GM23248 (cell line): ENCODE measurements at regions not wholly inside any gene's neighbourhood (a gene's known extent, or its start where the extent isn't known, plus 50 kb on each side); places are given as distances from the start of the nearest gene placed in this dataset.

Experiments
- DNase-seq: peaks from one replicate; pipeline ENCODE4 v3.0.0-alpha.2; 2015
- H2AFZ ChIP-seq: fragments of 200-600 bp; sonication (generic); 2 replicates; pipeline ENCODE4 v1.6.1; 2016; ENCODE audit warnings: antibody characterized with exemption
- H3F3A ChIP-seq: fragments of 200-600 bp; sonication (generic); 2 replicates; pipeline ENCODE4 v1.6.1; 2016; ENCODE audit warnings: mild to moderate bottlenecking, antibody characterized with exemption, mixed run types; ENCODE audit not compliant: insufficient read depth
- H3K27ac ChIP-seq: fragments of 200-600 bp; sonication (generic); 2 replicates; pipeline ENCODE4 v1.5.1; 2016; ENCODE audit warnings: mild to moderate bottlenecking
- H3K27me3 ChIP-seq: fragments of 200-600 bp; sonication (generic); replicated peaks from 2 replicates; pipeline ENCODE4 v1.6.1; 2016; ENCODE audit warnings: mild to moderate bottlenecking; ENCODE audit not compliant: insufficient read depth
- H3K36me3 ChIP-seq: fragments of 200-600 bp; sonication (generic); 2 replicates; pipeline ENCODE4 v1.6.1; 2016; ENCODE audit warnings: low read depth, mild to moderate bottlenecking
- H3K4me1 ChIP-seq: fragments of 200-600 bp; sonication (generic); 2 replicates; pipeline ENCODE4 v1.6.1; 2016; ENCODE audit warnings: mild to moderate bottlenecking; ENCODE audit not compliant: insufficient read depth
- H3K4me2 ChIP-seq: fragments of 200-600 bp; sonication (generic); one replicate; pipeline ENCODE4 v1.6.1; 2016; ENCODE audit warnings: mild to moderate bottlenecking; ENCODE audit not compliant: unreplicated experiment
- H3K4me3 ChIP-seq: fragments of 200-600 bp; sonication (generic); 2 replicates; pipeline ENCODE4 v1.5.1; 2016; ENCODE audit warnings: mild to moderate bottlenecking
- H3K79me2 ChIP-seq: fragments of 200-600 bp; sonication (generic); 2 replicates; pipeline ENCODE4 v1.6.1; 2016; ENCODE audit warnings: mild to moderate bottlenecking; ENCODE audit not compliant: insufficient read depth
- H3K9ac ChIP-seq: fragments of 200-600 bp; sonication (generic); 2 replicates; pipeline ENCODE4 v1.6.1; 2016; ENCODE audit warnings: mild to moderate bottlenecking
- H3K9me2 ChIP-seq: fragments of 200-600 bp; sonication (generic); 2 replicates; pipeline ENCODE4 v1.6.1; 2016; ENCODE audit warnings: mixed run types, mild to moderate bottlenecking, moderate library complexity; ENCODE audit not compliant: insufficient read depth
- H3K9me3 ChIP-seq: fragments of 200-600 bp; sonication (generic); one replicate; pipeline ENCODE4 v1.6.1; 2017; ENCODE audit warnings: low read depth
- H4K20me1 ChIP-seq: fragments of 200-600 bp; sonication (generic); 2 replicates; pipeline ENCODE4 v1.6.0; 2016; ENCODE audit not compliant: insufficient read depth
- EZH2 ChIP-seq: fragments of 200-600 bp; sonication (generic); IDR thresholded peaks from 2 replicates; pipeline ENCODE4 v1.6.1; 2018; ENCODE audit warnings: antibody characterized with exemption, mild to moderate bottlenecking; ENCODE audit not compliant: insufficient read depth, poor library complexity, severe bottlenecking
- EZH2phosphoT487 ChIP-seq: fragments of 200-600 bp; sonication (generic); IDR thresholded peaks from 2 replicates; pipeline ENCODE4 v1.6.1; 2018; ENCODE audit warnings: antibody characterized with exemption, moderate library complexity, mild to moderate bottlenecking, low read depth; ENCODE audit not compliant: insufficient read depth
- WGBS, 2 experiments: methylation state at CpG; one replicate each; pipeline ENCODE4 v1.1.6; 2015 to 2017; ENCODE audit warnings: low lambda C conversion rate in 2 of 2, low coverage in 1 of 2; ENCODE audit errors: missing lambda C conversion rate in 2 of 2; 5-methylcytosine and 5-hydroxymethylcytosine counted together
- in situ Hi-C: fragments of 300-500 bp; cut with MboI; formaldehyde crosslinking; loops from 2 replicates; pipeline ENCODE4 v1.15.0; 2020

DNA sequence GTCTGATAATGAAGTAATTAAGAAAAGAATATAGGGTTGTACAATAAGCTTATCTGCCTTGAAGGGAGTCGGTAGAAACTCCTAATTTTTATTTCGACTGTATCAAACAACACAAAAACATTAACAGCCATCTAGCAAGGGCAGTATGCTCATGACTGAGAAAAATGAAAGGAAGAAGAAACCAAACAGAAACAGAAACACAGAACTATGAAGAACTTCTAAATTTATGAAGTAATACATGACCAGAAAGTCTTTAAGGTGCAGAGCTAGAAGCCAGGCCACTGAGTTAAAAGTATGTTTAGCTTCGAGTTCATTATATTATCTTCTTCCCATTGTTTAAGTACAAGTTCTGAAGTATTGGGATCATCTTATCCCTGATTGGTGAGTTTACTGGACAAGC is 367.3 kb upstream of the C9orf72 start:
- H4K20me1 ChIP-seq, result no peaks in the 10 kb centered on the region
- H3K9ac ChIP-seq, result no peak overlapping the region
- no peaks in the 10 kb centered on the region for H3K36me3 ChIP-seq
- DNase-seq, result no peak
- no peak overlapping the region for H3K27ac ChIP-seq
- no peaks in the 10 kb centered on the region for H3F3A ChIP-seq
- H3K9me3 ChIP-seq, result no peaks in the 10 kb centered on the region
- H2AFZ ChIP-seq, result no peak overlapping the region
- H3K4me3 ChIP-seq, result no peak overlapping the region
- H3K27me3 ChIP-seq, result no peaks in the 10 kb centered on the region
- in situ Hi-C loops, result no loop called here
- no peaks in the 10 kb centered on the region for H3K9me2 ChIP-seq
- H3K4me2 ChIP-seq, result no peak overlapping the region
- no peaks in the 10 kb centered on the region for H3K4me1 ChIP-seq
- TF ChIP-seq EZH2, result no peak
- TF ChIP-seq EZH2phosphoT487, result no peak
- 46 to 61% methylated on average over 3 of the region's 3 CpGs for WGBS, 2 experiments
- no peaks in the 10 kb centered on the region for H3K79me2 ChIP-seq

DNA sequence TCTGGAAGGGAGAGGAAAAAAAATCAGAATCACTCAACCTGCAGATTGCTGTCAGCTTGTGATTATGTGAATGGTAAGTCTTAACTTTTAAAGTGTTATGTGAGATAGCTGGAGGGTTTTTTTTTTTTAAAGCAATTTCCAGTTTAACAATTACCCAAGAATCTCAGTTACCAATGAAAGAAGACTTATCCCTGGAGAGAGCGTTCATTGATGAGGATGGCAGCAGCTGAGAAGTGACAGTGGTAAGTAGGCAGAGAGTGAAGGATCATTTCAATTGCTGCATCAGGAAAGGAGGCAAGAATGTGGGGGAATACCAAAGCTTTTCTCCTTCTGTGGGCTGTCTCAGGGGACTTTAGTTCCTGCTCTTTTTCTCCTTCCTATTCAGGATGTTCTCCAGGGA is 370.2 kb upstream of the C9orf72 start:
- in situ Hi-C loops, result no loop called here
- no peaks in the 10 kb centered on the region for H3K36me3 ChIP-seq
- H3F3A ChIP-seq, result no peaks in the 10 kb centered on the region
- no peak overlapping the region for H2AFZ ChIP-seq
- H3K4me1 ChIP-seq, result no peaks in the 10 kb centered on the region
- H3K9ac ChIP-seq, result no peak overlapping the region
- no peaks in the 10 kb centered on the region for H3K9me3 ChIP-seq
- no peaks in the 10 kb centered on the region for H4K20me1 ChIP-seq
- H3K27ac ChIP-seq, result no peak overlapping the region
- H3K27me3 ChIP-seq, result no peaks in the 10 kb centered on the region
- no peaks in the 10 kb centered on the region for H3K79me2 ChIP-seq
- no peak for DNase-seq
- TF ChIP-seq EZH2 (no peak), EZH2phosphoT487 (no peak)
- WGBS, 2 experiments, result 27 to 36% methylated on average over 1 of the region's 1 CpG
- no peak overlapping the region for H3K4me3 ChIP-seq
- H3K4me2 ChIP-seq, result no peak overlapping the region
- no peaks in the 10 kb centered on the region for H3K9me2 ChIP-seq

DNA sequence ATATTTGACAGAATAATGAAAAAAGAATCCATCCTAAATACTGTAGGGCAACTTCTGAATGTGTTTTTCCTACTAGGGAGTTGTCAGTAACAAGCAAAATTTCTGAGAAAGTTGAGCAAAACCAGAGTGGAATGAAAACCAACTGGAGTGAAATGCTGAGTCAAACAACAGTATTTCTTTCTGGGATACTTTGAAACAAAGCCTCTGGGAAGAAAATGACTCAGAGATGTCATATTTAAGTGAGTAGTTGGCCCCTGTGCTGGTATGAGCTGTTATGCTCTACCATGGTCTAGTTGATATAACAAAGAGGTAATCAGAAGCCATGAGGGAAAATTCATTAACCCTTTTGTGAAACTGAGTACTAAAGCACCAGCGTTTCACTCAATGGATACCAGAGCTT is 372.1 kb upstream of the C9orf72 start:
- H3K4me3 ChIP-seq, result no peak overlapping the region
- no peak overlapping the region for H3K4me2 ChIP-seq
- no peak overlapping the region for H3K9ac ChIP-seq
- H3K9me2 ChIP-seq, result no peaks in the 10 kb centered on the region
- H2AFZ ChIP-seq, result no peak overlapping the region
- in situ Hi-C loops, result no loop called here
- 13 to 19% methylated on average over 1 of the region's 1 CpG for WGBS, 2 experiments
- H3K36me3 ChIP-seq, result no peaks in the 10 kb centered on the region
- H3K9me3 ChIP-seq, result no peaks in the 10 kb centered on the region
- TF ChIP-seq EZH2phosphoT487, result no peak
- TF ChIP-seq EZH2, result no peak
- H3F3A ChIP-seq, result no peaks in the 10 kb centered on the region
- no peak overlapping the region for H3K27ac ChIP-seq
- peak; percentile 21 for DNase-seq
- no peaks in the 10 kb centered on the region for H3K79me2 ChIP-seq
- H3K4me1 ChIP-seq, result no peaks in the 10 kb centered on the region
- H4K20me1 ChIP-seq, result no peaks in the 10 kb centered on the region
- no peaks in the 10 kb centered on the region for H3K27me3 ChIP-seq

DNA sequence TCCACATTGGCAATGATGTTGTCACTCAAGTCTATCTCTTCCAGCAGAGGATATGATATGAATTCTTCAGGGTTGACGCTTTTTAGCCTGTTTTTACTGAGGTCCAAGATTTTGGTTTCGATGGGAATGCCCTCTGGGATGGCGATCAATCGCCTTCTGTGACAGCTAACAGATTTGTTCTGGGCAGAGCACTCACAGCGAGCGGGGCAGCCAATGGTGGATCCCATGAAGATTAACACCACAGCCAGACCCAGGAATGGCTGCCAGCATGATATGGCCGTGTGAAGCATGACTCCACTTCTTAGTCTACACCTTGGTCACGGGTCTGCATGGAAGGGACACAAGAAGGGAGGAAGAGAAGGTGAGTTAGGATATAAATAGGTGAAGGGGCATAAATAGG is 377.1 kb upstream of the C9orf72 start:
- H3K27me3 ChIP-seq, result no peaks in the 10 kb centered on the region
- no peaks in the 10 kb centered on the region for H3K9me2 ChIP-seq
- no peaks in the 10 kb centered on the region for H3K36me3 ChIP-seq
- H3K4me3 ChIP-seq, result no peak overlapping the region
- H3K4me1 ChIP-seq, result no peaks in the 10 kb centered on the region
- H2AFZ ChIP-seq, result no peak overlapping the region
- no peaks in the 10 kb centered on the region for H4K20me1 ChIP-seq
- H3K27ac ChIP-seq, result no peak overlapping the region
- TF ChIP-seq EZH2phosphoT487 (no peak), EZH2 (no peak)
- no peaks in the 10 kb centered on the region for H3K79me2 ChIP-seq
- no peak overlapping the region for H3K4me2 ChIP-seq
- 32 to 41% methylated on average over 8 of the region's 8 CpGs for WGBS, 2 experiments
- no peaks in the 10 kb centered on the region for H3K9me3 ChIP-seq
- no peak for DNase-seq
- in situ Hi-C loops, result no loop called here
- H3F3A ChIP-seq, result no peaks in the 10 kb centered on the region
- H3K9ac ChIP-seq, result no peak overlapping the region

DNA sequence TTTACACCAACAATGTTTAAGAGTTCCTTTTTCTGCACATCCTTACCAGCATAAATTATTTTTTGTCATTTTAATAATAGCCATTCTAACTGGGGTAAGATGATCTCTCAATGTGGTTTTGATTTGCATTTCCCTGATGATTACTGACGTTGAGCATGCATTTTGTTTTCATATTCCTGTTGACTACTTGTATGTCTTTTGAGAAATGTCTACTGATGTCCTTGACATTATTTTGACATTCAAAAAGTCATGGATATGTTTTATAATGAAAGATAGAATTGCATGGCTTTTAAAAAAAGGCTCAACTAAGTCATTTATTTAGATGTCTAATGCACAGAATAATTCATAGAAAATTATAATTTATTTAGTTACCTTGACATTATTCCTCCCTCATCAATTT is 381.6 kb upstream of the C9orf72 start:
- H3K9me2 ChIP-seq, result no peaks in the 10 kb centered on the region
- H3K4me2 ChIP-seq, result no peak overlapping the region
- no peaks in the 10 kb centered on the region for H3K27me3 ChIP-seq
- no peak overlapping the region for H3K9ac ChIP-seq
- no peaks in the 10 kb centered on the region for H3K4me1 ChIP-seq
- no peaks in the 10 kb centered on the region for H3K36me3 ChIP-seq
- TF ChIP-seq EZH2phosphoT487, result no peak
- no peak for TF ChIP-seq EZH2
- in situ Hi-C loops, result no loop called here
- no peaks in the 10 kb centered on the region for H3F3A ChIP-seq
- H3K4me3 ChIP-seq, result no peak overlapping the region
- H2AFZ ChIP-seq, result no peak overlapping the region
- no peaks in the 10 kb centered on the region for H3K79me2 ChIP-seq
- 2 to 3% methylated on average over 1 of the region's 1 CpG for WGBS, 2 experiments
- no peak overlapping the region for H3K27ac ChIP-seq
- no peak for DNase-seq
- H3K9me3 ChIP-seq, result no peaks in the 10 kb centered on the region
- no peaks in the 10 kb centered on the region for H4K20me1 ChIP-seq
